IPS-20b (cell line): ENCODE measurements at regions not wholly inside any gene's neighbourhood (a gene's known extent, or its start where the extent isn't known, plus 50 kb on each side); places are given as distances from the start of the nearest gene placed in this dataset.

Experiments
- H3K27ac ChIP-seq: one replicate; pipeline ENCODE4 v1.5.1; 2013; ENCODE audit warnings: low read length
- H3K27me3 ChIP-seq: 2 replicates; pipeline ENCODE4 v1.6.1; 2013; ENCODE audit warnings: mild to moderate bottlenecking, low read length, inconsistent platforms; ENCODE audit not compliant: insufficient read depth
- H3K36me3 ChIP-seq: 2 replicates; pipeline ENCODE4 v1.6.1; 2013; ENCODE audit warnings: low read depth, mild to moderate bottlenecking, inconsistent platforms, low read length, moderate library complexity; ENCODE audit not compliant: insufficient read depth
- H3K4me1 ChIP-seq: 2 replicates; pipeline ENCODE4 v1.6.1; 2013; ENCODE audit warnings: mild to moderate bottlenecking, control low read depth, inconsistent platforms, low read length, moderate library complexity; ENCODE audit not compliant: insufficient read depth
- H3K4me3 ChIP-seq: 2 replicates; pipeline ENCODE4 v1.5.1; 2013; ENCODE audit warnings: mild to moderate bottlenecking, low read length, inconsistent platforms
- H3K9ac ChIP-seq: 2 replicates; pipeline ENCODE4 v1.6.1; 2013; ENCODE audit warnings: low read depth, mild to moderate bottlenecking, inconsistent platforms, low read length, moderate library complexity
- H3K9me3 ChIP-seq: 2 replicates; pipeline ENCODE4 v1.6.1; 2013; ENCODE audit warnings: mild to moderate bottlenecking, low read depth, low read length, inconsistent platforms; ENCODE audit not compliant: insufficient read depth

GRCh38 chr19:29324717-29325116 is 111.8 kb upstream of the UQCRFS1 start:
- no peaks in the 10 kb centered on the region for H3K4me1 ChIP-seq
- H3K36me3 ChIP-seq: no peaks in the 10 kb centered on the region
- H3K9ac ChIP-seq: no peak overlapping the region
- no peak overlapping the region for H3K27ac ChIP-seq
- H3K9me3 ChIP-seq: no peaks in the 10 kb centered on the region
- H3K4me3 ChIP-seq: no peak overlapping the region
- no peaks in the 10 kb centered on the region; the same call in 1 of the 2 replicates for H3K27me3 ChIP-seq

GRCh38 chr19:29325241-29325975 is 112.5 kb upstream of the UQCRFS1 start:
- Histone ChIP-seq H3K4me1 (no peaks in the 10 kb centered on the region), H3K4me3 (no peak overlapping the region), H3K9ac (no peak overlapping the region)

DNA sequence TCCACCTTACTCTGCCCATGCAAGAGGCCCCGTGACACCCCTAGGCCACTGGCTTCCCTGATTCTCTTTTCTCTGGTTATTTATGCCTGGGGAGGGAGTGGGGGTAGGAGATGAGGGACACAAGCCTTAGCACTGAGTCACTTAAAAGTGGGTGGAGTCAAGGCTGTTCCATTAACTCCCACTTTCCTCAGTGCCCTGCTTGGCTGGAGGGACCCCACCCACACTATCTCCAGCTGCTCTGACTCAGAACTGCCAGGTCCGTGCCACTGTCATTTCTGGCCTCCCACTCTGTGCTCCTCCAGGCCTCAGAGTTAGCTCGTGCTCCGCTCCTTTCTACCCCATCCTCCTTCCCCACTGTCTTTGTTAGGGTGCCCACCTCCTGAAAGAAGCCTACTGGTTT is 113.4 kb upstream of the UQCRFS1 start:
- Histone ChIP-seq H3K27me3 (no peaks in the 10 kb centered on the region; the same call in 1 of the 2 replicates), H3K9me3 (no peaks in the 10 kb centered on the region), H3K9ac (no peak overlapping the region), H3K36me3 (no peaks in the 10 kb centered on the region), H3K4me3 (no peak overlapping the region), H3K4me1 (no peaks in the 10 kb centered on the region), H3K27ac (no peak overlapping the region)

More at GRCh38 chr19:29325241-29325975, 112.5 kb upstream of the UQCRFS1 start:
- Histone ChIP-seq H3K27ac (no peak overlapping the region), H3K36me3 (no peaks in the 10 kb centered on the region), H3K27me3 (no peaks in the 10 kb centered on the region; the same call in 1 of the 2 replicates), H3K9me3 (no peaks in the 10 kb centered on the region)

- Histone ChIP-seq H3K4me3 (no peak overlapping the region), H3K27ac (no peak overlapping the region), H3K9me3 (no peaks in the 10 kb centered on the region), H3K36me3 (no peaks in the 10 kb centered on the region), H3K27me3 (no peaks in the 10 kb centered on the region; the same call in 1 of the 2 replicates), H3K9ac (no peak overlapping the region), H3K4me1 (no peaks in the 10 kb centered on the region)
Measured at GRCh38 chr19:29326849-29327840, 114.2 kb upstream of the UQCRFS1 start.

DNA sequence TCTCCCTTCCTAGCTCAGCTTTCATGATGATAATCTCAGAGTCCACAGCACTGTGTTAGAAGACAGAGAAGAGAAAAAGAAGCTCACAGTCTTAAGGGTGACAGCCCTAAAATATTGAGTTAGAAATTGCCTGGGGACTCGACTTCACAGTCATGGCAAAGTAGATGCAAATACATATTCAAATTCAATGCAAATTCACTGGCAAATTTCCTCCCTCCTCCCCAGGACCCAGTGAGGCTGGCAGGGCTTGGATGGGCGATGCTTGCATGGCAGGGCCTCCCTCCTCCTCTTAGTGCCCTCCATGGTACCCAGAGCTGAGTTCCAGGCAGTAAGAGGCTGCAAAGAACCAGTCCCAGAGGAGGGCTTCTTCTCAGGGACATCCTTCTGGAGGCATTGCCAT is 115.6 kb upstream of the UQCRFS1 start:
- Histone ChIP-seq H3K36me3 (no peaks in the 10 kb centered on the region), H3K27ac (no peak overlapping the region), H3K9me3 (no peaks in the 10 kb centered on the region), H3K9ac (no peak overlapping the region), H3K4me1 (no peaks in the 10 kb centered on the region), H3K27me3 (no peaks in the 10 kb centered on the region; the same call in 1 of the 2 replicates), H3K4me3 (no peak overlapping the region)

DNA sequence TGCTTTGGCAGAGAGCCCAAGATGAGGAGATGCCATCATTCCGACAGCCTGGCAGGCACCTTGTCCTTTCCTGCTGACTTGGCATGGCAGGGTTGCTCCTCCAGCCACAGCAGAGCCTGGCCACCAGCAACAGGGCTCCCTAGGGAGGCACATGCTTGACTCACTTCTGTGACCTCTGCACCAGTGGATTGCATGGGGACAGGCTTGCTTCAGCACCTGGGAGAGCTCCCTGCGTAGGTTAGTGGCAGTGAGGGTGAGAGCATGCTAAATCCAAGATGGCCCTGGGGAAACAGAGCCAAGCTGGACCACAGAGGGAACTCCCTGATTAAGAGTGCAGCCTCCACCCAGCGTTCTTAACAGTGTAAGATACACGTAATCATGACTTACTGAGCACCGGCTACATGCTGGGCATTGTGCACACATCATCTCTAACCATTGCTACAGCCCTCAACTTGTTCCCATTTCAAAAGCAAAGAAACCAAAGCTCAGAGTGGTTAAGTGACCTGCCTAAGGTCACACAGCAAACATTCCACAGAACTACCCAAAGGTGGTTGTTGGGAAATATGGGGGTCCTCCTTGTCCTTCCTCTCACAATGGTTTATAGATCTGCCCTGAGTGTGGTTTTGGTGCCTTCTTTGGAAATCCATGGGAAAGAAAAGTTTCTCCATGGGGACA is 116.6 kb upstream of the UQCRFS1 start:
- Histone ChIP-seq H3K4me1 (no peaks in the 10 kb centered on the region), H3K4me3 (no peak overlapping the region), H3K27me3 (no peaks in the 10 kb centered on the region; the same call in 1 of the 2 replicates), H3K36me3 (no peaks in the 10 kb centered on the region), H3K27ac (no peak overlapping the region), H3K9me3 (no peaks in the 10 kb centered on the region), H3K9ac (no peak overlapping the region)

GRCh38 chr19:29336425-29336824 is 123.5 kb upstream of the UQCRFS1 start:
- Histone ChIP-seq H3K9ac (no peak overlapping the region), H3K9me3 (peaks cover 3% of the 10 kb centered on the region), H3K4me3 (no peak overlapping the region), H3K4me1 (no peaks in the 10 kb centered on the region), H3K36me3 (no peaks in the 10 kb centered on the region), H3K27me3 (no peaks in the 10 kb centered on the region; the same call in 1 of the 2 replicates), H3K27ac (no peak overlapping the region)

- H3K36me3 ChIP-seq: no peaks in the 10 kb centered on the region
- no peak overlapping the region for H3K27ac ChIP-seq
- H3K27me3 ChIP-seq: no peaks in the 10 kb centered on the region; the same call in 1 of the 2 replicates
- no peak overlapping the region for H3K4me3 ChIP-seq
- H3K9me3 ChIP-seq: peaks cover 7% of the 10 kb centered on the region
- H3K9ac ChIP-seq: no peak overlapping the region
- H3K4me1 ChIP-seq: no peaks in the 10 kb centered on the region
Measured at GRCh38 chr19:29337029-29337428, 124.1 kb upstream of the UQCRFS1 start.

DNA sequence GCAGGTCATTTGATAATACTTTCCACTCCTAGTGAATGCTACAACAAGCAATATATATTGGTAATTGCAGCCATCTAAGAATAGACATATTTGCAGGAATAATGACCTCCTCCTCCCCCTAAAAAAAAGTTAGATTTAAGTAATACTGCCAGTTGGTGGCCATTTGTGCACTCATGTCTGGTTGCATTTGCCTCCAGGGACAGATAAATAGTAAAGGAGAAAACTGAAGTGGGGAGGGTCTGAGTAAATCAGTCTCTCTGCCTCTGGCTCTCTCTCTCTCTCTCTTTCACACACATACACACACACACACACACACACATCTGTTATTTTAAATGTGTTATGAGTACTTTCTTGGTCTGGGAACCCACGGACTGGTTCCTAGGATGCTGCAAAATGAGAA is 125.5 kb upstream of the UQCRFS1 start:
- Histone ChIP-seq H3K9me3 (peaks cover 13% of the 10 kb centered on the region), H3K27ac (no peak overlapping the region), H3K9ac (no peak overlapping the region), H3K36me3 (no peaks in the 10 kb centered on the region), H3K4me3 (no peak overlapping the region), H3K27me3 (no peaks in the 10 kb centered on the region; the same call in 1 of the 2 replicates), H3K4me1 (no peaks in the 10 kb centered on the region)

DNA sequence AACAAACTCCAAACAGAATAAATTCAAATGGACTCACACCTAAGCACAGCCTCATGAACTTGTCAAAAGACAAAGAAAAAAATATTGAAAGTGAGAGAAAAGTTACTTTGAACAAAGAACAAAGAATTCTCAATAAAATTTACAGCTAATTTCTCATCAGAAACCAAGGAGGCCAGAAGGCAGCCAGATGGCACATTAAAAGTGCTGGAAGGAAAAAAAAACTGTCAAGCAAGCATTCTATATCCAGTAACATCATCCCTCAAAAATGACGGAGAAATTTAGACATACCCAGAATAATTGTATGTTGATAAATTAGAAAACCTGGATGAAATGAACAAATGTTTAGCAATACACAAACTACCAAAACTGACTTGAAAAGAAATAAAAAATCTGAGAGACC is 129.8 kb upstream of the UQCRFS1 start:
- H3K4me3 ChIP-seq: no peak overlapping the region
- H3K27ac ChIP-seq: no peak overlapping the region
- H3K27me3 ChIP-seq: no peaks in the 10 kb centered on the region; the same call in 1 of the 2 replicates
- H3K4me1 ChIP-seq: no peaks in the 10 kb centered on the region
- no peaks in the 10 kb centered on the region for H3K36me3 ChIP-seq
- H3K9ac ChIP-seq: no peak overlapping the region
- peaks cover 32% of the 10 kb centered on the region for H3K9me3 ChIP-seq

GRCh38 chr19:29364224-29364726 is 151.3 kb upstream of the UQCRFS1 start:
- peak overlapping the region; percentile 33; the same call in 1 of the 2 replicates for H3K4me3 ChIP-seq
- peaks cover 7% of the 10 kb centered on the region; the same call in 1 of the 2 replicates for H3K27me3 ChIP-seq
- 0 out of 2 replicates have a peak, but pooled peaks cover 4% of the 10 kb centered on the region for H3K9me3 ChIP-seq
- peak overlapping the region; percentile 16 for H3K9ac ChIP-seq
- peaks cover 23% of the 10 kb centered on the region; the same call in 1 of the 2 replicates for H3K4me1 ChIP-seq
- H3K36me3 ChIP-seq: no peaks in the 10 kb centered on the region
- no peak overlapping the region for H3K27ac ChIP-seq
